HG03571 (cell line): ENCODE measurements at regions not wholly inside any gene's neighbourhood (a gene's known extent, or its start where the extent isn't known, plus 50 kb on each side); places are given as distances from the start of the nearest gene placed in this dataset.
"Not testable (repeated sequence)": the region's sequence is repeated elsewhere in the genome, so short reads cannot be mapped to it uniquely, and the experiment has no call there.

Experiments used
- ATAC-seq: cut with Tn5 transposase; IDR thresholded peaks from one replicate; pipeline ENCODE4 v1.9.1; 2021; ENCODE audit not compliant: unreplicated experiment

GRCh38 chr2:223459328-223459939 is 142.7 kb downstream of the SCG2 start:
- ATAC-seq, result no peak

GRCh38 chr2:223460209-223460608 is 142.0 kb downstream of the SCG2 start:
- ATAC-seq, result no peak

GRCh38 chr2:223460774-223461211 is 141.4 kb downstream of the SCG2 start:
- ATAC-seq, result no peak

- ATAC-seq, result no peak
Observed at GRCh38 chr2:223464071-223464470, 138.1 kb downstream of the SCG2 start.

- no peak for ATAC-seq
Observed at GRCh38 chr2:223465793-223466192, 136.4 kb downstream of the SCG2 start.

- ATAC-seq, result no peak
Observed at GRCh38 chr2:223467196-223467595, 135.0 kb downstream of the SCG2 start.

GRCh38 chr2:223469270-223470046 is 132.7 kb downstream of the SCG2 start:
- no peak for ATAC-seq

- no peak for ATAC-seq
Observed at GRCh38 chr2:223470602-223471001, 131.6 kb downstream of the SCG2 start.

- no peak for ATAC-seq
Observed at GRCh38 chr2:223472771-223473170, 129.4 kb downstream of the SCG2 start.

GRCh38 chr2:223474893-223475292 is 127.3 kb downstream of the SCG2 start:
- ATAC-seq, result no peak

- ATAC-seq, result no peak
Observed at GRCh38 chr2:223475901-223476300, 126.3 kb downstream of the SCG2 start.

- ATAC-seq, result no peak
Observed at GRCh38 chr2:223477318-223477717, 124.8 kb downstream of the SCG2 start.

GRCh38 chr2:223481486-223481885 is 120.7 kb downstream of the SCG2 start:
- no peak for ATAC-seq

- ATAC-seq, result no peak
Observed at GRCh38 chr2:223486751-223487150, 115.4 kb downstream of the SCG2 start.

- no peak for ATAC-seq
Observed at GRCh38 chr2:223487214-223487846, 114.8 kb downstream of the SCG2 start.

- no peak for ATAC-seq
Observed at GRCh38 chr2:223488814-223489213, 113.3 kb downstream of the SCG2 start.

- ATAC-seq, result peak; percentile 52
Observed at GRCh38 chr2:223494496-223494895, 107.7 kb downstream of the SCG2 start.

GRCh38 chr2:223494942-223495341 is 107.2 kb downstream of the SCG2 start:
- ATAC-seq, result no peak

- ATAC-seq, result not testable (repeated sequence)
Observed at GRCh38 chr2:223496853-223497252, 105.3 kb downstream of the SCG2 start.

GRCh38 chr2:223500709-223501108 is 101.5 kb downstream of the SCG2 start:
- ATAC-seq, result no peak

GRCh38 chr2:223501641-223502040 is 100.5 kb downstream of the SCG2 start:
- ATAC-seq, result no peak

GRCh38 chr2:223503746-223504145 is 98.4 kb downstream of the SCG2 start:
- no peak for ATAC-seq
